NCI-H1092 treated with DMSO at 0.1 percent for 48 hours (cell line): ENCODE measurements at regions not wholly inside any gene's neighbourhood (a gene's known extent, or its start where the extent isn't known, plus 50 kb on each side); places are given as distances from the start of the nearest gene placed in this dataset.

Experiments used
- DNase-seq: peaks from one replicate; lab custom pipeline; 2025; lab: John Stamatoyannopoulos, UW

DNA sequence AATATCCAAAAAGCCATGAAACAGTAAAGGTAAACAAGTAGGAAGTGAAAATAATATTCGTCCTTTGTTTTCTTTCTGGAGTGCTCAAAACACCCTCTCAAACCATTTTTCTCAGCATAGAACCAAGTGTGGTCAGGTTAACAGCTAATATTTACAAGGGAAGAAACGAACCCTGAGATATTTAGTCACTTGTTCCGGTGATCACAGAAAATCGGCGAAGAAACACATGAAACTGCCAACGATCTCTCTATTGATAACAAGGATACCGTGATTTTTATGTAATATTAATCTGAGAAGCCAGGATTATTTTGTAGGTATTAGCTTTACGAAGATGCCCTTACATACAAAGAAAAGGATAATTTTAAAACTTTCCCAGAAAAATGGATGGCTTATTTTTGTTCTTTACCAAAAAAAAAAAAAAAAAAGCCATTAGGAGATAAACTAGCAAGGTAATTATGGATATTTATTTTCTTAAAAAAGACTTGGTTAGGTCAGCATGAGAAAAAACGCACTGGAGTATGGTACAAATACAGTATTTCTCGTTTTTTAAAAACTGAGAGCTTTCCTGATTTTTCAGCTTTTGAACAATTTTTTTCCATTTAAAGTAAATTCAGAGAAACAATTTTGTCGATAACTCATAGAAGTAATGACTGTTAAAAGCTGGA is 107.3 kb upstream of the HNRNPU start:
- DNase-seq = peak; percentile 59

DNA sequence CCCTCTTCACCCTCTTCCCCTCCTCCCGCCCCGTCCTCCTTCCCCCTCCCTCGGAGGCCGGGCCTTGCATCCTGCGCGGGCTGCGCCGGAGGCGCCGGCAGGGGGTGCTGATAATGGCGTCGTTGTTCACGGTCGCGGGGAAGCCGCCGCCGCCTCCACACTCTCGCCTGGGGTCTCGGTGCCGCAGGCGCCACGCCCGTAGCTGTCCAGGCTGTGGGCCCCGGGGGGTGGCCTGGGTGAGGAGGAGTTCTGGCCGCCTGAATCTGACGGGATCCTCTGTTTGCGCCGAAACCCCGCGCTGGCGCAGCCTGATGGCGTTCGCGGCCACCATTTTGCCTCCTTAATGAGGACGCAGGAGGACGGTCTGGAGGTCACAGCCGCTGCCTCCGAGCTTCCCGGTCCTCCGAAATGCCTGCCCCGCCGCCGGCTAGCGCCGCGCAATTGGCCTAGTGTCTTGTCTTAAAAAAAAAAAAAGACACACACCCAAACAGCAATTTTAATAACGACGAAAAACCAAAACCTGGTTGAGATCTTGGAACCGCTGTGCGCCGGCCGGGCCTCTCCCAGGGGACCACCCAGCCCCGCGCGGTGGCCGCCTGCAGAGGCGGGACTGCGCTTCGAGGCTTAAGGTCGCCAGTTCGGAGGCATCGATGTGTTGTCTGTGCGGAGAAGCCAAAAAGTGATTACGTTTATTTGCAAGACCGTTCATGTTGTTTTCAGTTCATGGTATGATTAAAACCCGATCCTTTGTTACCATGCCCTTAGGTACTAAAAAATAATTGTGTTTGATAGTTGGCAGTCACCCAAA is 106.6 kb upstream of the HNRNPU start:
- DNase-seq = peak; percentile 99

- DNase-seq = peak; percentile 97
These were observed 105.9 kb upstream of the HNRNPU start for GRCh38 chr1:244970236-244970743.

DNA sequence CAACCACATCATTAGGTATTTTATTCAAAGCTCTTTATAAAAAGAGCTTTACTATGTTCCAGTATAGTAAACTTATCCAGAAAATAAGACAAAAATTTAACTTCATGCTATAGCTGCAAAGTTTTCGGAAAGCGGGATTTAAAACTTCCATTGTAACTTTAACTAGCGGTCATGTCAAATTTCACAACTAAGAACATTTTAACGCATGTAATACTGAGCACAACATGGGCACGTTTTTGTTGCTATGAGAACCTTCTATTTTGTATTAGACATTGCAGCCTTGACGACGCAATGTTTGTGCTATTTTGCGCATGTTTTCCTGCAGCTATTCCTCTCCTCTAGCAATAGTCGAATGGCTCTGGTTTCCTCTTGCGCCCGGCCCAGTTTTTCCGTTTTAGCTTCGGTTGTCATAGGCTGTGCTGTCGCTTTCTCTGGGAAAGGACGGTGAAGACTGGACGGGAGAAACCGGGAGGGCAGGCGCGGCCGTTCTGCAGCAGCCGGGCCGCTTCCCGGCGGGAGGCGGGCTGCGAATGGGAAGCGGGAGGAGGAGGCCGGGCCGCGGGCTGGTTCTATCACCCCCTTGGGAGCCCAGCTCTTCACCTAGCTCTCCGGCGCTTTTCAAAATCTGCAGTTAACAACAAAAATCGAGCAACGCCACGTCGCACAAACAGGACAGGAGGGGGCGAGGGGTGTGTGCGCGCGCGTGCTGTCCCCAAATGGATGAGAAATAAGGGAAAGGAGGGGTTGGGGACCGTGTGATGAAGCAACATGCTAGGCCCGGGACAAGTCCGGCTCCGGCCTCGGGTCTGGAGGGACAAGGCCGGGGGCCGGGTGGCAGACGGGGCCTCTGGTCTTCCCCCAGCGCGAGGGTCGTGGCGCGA is 105.3 kb upstream of the HNRNPU start:
- DNase-seq = peak; percentile 91

DNA sequence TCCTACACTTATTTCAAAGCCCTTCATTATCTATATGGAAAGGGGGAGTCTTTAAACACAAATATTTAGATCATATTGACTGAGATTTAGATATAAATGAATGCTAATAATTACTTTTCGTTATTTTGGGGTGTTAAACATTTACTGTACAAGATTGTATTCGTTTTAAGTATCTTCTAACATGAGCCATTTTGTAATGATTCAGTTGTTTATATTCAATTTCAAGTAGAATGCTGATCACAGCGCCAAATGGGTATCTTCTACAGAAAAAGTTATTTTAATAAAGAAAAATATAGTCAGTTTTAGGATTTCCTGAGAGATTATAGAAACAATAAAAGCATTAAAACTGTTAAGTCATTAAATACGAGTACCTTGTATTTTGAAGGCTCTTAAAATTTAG is 104.5 kb upstream of the HNRNPU start:
- DNase-seq = no peak

DNA sequence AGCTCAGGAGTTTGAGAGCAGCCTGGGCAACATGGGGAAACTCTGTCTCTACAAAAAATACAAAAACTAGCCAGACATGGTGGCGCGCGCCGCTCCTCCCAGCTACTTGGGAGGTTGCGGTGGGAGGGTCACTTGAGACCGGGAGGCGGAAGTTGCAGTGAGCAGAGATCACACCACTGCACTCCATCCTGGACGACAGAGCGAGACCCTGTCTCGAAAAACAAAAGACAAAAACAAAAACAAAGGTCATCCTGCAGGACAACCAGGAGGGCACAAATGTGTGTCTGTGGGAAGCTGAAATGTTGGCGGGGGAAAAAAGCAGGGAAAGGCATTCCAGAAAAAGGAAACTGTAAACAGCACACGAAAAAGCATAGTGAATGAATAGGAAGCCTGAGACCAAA is 104.1 kb upstream of the HNRNPU start:
- no peak for DNase-seq

DNA sequence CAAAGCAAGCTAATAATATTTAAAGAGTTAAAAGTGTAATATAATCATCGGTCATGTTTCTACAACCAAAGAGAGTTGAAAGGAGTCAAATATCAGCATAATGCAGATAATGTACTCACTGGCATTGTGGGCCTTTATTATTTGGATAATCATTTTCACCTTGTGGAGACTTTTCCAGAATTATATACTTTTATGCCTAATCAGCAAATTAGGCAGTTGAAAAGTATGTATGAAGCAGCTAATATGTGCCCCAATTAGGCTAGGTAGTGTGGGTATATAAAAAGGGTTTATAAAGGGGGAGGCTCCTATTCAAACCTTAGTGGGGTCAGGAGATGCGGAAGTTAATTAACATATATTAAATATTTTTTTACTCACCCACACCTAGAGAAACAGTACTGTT is 102.8 kb upstream of the HNRNPU start:
- DNase-seq = no peak

DNA sequence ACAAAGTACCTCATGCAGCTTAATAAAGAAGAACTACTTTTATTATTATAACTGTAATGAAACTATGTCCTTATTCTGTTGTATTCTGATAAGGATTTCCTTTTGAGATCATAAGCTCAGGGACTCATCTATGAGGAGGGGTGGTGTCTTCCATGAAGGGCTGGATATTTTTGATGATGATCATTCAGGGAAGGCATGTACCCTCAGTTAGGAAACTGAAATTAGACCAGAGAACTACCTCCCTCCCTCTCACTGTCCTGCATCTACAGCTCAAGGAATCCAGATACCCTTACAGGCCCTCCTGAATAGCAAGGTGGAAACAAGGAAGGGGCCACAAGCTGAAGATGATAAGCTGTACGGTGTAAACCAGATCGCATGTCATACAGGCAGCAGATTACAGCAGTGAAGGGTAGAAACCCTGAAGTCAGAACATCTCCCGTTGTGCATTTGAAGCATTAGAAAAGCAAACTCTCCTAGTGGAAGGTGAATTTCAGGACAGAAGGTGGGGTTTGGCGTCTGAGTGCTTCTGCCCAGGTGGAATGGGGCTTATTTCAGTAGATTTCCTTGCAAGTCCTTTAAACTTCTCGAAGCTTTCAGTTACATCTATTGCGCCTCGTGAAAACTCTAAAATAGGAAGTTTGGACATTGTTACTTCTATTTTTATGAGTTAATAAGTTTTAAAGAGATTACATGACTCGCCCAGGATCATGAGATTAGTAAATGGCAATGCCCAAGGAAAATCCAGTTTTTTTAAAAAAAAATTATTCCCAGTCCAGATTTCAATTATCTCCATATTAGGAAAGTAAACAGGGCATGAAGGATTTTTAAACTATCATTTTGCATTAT is 101.1 kb upstream of the HNRNPU start:
- no peak for DNase-seq

DNA sequence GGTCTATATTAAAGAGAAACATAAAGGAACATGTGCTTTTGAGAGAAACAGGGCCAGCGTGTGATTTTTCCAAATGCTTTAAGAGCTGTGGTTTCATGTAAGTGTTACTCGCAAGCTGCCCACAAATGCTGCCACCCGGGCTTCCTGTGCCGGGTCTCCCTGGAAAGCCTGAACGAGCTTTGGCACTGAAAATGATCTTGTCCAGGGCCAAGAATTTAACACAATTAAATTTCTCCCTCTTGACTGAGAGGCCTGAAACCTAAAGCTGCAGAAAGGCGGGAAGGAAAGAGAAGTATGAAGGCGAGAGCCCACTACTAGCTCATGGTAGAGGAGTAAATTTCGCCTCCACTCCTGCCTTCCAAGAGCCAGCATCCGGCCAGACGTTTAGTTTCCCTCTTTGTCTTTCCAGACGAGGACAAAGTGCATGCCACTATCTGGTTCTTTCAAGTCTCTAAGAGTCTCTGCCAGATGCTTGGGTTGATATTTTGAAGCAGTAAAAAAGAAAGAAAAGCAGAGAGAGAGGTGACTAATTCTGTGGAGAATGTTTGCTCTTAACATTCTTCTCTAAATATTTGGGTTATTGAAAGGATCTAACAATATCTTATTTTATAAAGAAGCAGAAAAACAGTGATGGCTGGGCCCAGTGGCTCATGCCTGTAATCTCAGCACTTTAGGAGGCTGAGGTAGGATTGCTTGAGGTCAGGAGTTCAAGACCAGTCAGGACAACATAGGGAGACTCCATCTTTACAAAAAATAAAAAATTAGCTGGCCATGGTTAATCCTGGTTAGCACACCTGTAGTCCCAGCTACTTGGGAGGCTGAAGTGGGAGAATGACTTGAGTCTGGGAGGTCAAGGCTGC is 100.0 kb upstream of the HNRNPU start:
- peak; percentile 72 for DNase-seq

DNA sequence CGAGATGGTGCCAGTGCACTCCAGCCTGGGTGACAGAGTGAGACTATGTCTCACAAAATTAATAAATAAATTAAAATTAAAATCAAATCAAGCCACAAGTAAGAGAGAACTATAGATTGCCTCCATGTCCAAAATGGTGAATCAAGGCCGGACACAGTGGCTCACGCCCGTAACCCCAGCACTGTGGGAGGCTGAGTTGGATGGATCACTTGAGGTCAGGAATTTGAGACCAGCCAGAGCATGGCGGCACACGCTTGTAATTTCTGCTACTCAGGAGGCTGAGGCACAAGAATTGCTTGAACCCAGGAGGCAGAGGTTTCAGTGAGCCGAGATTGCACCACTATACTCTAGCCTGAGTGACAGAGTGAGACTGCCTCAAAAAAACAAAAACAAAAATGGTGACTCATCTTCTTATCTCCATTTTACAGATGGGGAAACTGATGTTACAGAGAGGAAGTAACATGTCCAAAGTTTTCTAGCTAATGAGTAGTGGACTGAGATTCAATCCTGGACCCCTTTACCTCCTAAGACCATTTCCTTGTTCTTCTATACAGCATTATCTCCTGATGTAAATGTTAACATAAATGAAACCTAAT is 99.0 kb upstream of the HNRNPU start:
- no peak for DNase-seq

DNA sequence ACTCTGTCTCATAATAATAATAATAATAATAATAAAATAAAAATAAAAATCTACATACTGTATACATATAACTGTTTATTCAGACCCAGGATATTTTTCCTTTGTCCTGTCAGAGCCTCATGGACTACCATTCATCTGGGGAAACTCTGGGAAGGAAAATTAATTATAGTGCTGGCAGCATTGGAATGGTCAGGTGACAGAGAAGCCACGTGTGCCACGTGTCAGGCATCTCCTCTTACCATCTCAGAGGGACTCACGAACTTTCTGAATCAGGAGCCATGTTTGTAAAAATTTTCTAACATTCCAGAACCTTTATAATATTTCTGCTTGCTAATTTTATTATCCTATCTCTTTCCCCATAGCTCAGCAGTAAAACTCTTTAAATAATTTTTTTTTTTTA is 97.8 kb upstream of the HNRNPU start:
- DNase-seq = no peak

- no peak for DNase-seq
These were observed 96.6 kb upstream of the HNRNPU start for GRCh38 chr1:244960904-244961303.

DNA sequence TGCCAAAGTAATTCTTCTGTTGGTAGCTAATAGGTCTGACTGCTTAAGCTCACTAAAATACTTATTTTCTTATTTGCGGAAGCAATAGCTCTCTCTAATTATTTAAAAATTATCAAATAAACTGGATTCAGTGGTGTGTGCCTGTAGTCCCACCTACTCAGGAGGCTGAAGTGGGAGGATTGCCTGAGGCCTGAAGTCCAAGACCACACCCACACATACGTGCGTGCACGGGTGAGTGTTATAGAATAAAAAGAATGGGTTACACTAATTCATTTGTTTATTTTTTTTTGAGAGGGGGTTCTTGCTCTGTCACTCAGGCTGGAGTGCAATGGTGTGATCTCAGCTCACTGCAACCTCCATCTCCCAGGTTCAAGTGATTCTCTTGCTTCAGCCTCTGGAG is 94.2 kb upstream of the HNRNPU start:
- DNase-seq = no peak

DNA sequence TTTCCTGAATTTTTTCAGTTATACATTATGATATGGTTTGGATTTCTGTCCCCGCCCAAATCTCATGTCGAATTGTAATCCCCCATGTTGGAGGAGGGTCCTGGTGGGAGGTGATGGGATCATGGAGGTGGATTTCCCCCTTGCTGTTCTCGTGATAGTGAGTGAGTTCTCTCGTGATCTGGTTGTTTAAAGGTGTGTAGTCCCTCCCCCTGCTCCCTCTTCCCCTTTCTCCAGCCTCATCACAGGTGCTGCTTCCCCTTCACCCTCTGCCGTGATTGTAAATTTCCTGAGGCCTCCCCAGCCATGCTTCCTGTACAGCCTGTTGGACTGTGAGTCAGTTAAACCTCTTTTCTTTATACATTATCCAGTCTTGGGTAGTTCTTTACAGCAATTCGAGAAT is 93.2 kb upstream of the HNRNPU start:
- DNase-seq = no peak

- no peak for DNase-seq
These were observed 92.8 kb upstream of the HNRNPU start for GRCh38 chr1:244957122-244957521.

DNA sequence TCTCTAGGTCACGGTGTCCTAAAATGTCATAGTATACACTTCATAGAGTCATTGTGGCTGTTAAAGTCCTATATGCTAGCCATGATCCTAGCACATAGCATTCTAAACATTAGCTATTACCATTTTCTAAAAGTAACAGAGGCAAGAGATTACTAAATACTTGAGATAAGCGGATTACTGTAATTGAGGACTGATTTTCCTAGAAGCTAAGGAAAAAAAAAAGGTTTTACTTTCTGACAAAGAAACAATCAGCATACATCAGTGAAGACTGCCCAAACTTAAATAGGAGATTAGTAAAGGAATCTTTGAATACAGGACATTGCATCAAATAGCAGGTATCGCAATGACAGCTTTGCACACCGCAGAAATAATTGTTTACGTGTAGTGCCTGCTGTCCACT is 91.3 kb upstream of the HNRNPU start:
- DNase-seq = no peak

GRCh38 chr1:244954359-244954758 is 90.0 kb upstream of the HNRNPU start:
- DNase-seq = no peak

DNA sequence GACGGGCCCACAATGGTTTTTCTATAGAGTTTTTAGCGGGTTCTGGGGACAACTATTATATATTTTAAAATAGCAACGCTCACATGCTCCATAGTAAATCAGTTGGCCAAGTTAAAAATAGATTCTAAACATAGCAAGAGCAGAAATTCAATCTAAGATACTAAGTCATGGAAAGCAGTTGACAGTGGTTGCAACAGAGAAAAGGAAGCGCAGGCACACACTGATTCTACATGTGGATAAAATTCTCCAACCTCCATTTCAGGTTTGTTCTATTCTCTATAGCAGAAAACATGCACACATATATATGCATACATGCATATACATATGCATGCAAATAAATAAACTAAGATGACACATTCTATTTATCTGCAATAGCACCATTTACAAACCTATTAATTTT is 89.6 kb upstream of the HNRNPU start:
- DNase-seq = no peak

DNA sequence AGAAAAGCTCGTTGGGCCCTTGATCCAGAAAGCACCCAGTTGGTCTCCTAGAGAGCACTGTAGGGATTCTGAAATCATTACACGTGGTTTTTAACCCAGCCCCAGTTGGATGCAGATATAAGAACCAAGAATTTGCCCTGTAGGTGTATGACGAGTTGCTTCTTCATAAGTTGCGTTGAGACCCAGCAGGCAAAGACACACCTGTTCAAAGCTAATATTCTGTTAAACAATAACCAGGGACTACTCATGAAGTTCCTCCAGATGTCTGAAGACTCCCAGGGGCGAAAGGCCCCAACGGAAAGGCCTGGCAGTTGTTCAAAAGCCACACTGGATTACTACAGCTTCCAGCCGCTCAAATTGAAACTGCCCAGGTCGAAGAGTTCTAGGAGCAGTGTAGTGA is 88.6 kb upstream of the HNRNPU start:
- DNase-seq = no peak

DNA sequence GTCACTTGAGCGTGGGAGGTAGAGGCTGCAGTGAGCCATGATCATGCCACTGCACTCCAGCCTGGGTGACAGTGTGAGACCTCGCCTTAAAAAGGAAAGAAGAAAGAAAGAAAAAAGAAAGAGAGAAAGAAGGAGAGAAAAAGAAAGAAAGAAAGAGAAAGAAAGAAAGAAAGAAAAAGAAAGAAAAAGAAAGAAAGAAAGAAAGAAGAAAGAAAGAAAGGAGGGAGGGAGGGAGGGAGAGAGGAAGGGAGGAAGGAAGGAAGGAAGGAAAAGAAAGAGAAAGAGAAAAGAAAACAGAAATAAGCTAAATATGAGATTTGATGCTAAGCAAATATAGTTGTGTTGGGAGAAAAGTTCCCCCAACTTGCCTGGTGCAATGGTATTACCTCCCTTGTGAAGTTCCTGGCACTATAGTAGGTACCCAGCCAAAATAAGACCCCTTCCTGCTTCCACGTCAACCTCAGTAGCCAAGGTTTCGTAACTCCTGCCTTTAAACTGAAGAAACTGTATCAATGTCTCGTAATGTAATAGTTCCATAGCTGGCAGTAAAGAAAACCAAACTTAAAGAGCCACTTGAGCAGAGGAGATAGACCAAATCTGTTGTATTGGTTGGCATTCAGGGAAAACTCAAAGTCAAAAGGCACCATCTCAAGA is 88.1 kb upstream of the HNRNPU start:
- DNase-seq = no peak
